ENCODE measurements at regions not wholly inside any gene's neighbourhood (a gene's known extent, or its start where the extent isn't known, plus 50 kb on each side); places are given as distances from the start of the nearest gene placed in this dataset.
"Not testable (repeated sequence)": the region's sequence is repeated elsewhere in the genome, so short reads cannot be mapped to it uniquely, and the experiment has no call there.

DNA sequence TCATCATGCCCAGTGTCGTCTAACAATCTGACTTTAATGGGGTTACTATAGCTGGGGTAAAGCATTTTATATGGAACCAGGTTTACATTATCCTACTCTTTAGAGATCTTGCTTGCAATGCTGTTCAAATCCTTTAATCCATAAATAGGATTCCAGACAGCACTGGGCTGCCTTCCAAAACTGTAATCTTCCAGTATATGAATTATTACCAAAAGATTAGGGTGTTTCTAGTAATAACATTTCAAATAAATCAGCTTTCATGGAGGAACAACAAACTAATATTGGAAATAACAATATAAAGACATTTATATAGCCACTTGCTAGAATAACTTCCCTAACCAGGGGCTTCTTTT, 88.6 kb upstream of the PLXNA2 start:
- no peak overlapping the region for H3K4me3 ChIP-seq
- DNase-seq (ENCODE audit: low read depth in 1 of 2, low spot score in 2 of 2): no peak
- H3K4me1 ChIP-seq (replicated peaks): 0 out of 2 replicates have a peak, but pooled peaks cover 4% of the 10 kb centered on the region
- no peaks in the 10 kb centered on the region for H3K27me3 ChIP-seq (replicated peaks)
- no peak overlapping the region for H3K27ac ChIP-seq
- H3K9me3 ChIP-seq (replicated peaks): no peaks in the 10 kb centered on the region
- no peaks in the 10 kb centered on the region for H3K36me3 ChIP-seq

DNA sequence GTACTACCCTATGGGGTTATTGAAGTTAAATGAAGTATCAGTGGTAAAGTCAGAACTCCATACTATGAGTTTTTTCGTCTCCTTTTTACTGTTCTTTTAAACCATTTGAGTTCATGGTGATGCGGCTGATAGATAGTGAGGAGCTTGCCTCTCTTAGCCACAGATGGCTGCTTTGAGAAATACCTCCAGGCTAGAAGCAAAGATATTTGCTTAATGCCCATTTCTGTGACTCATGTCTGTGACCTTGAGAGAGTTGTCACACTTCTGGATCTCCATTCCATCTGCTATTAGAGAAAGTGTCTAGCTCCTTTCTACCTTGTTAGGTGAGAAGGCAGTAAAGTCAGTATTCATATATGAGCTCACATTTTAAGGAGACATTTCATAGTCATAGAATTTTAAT, 89.5 kb upstream of the PLXNA2 start:
- Histone ChIP-seq H3K27me3 (replicated peaks) (no peaks in the 10 kb centered on the region), H3K27ac (no peak overlapping the region), H3K9me3 (replicated peaks) (no peaks in the 10 kb centered on the region), H3K36me3 (no peaks in the 10 kb centered on the region), H3K4me3 (no peak overlapping the region), H3K4me1 (replicated peaks) (0 out of 2 replicates have a peak, but pooled peaks cover 4% of the 10 kb centered on the region)
- no peak for DNase-seq (ENCODE audit: low read depth in 1 of 2, low spot score in 2 of 2)

DNA sequence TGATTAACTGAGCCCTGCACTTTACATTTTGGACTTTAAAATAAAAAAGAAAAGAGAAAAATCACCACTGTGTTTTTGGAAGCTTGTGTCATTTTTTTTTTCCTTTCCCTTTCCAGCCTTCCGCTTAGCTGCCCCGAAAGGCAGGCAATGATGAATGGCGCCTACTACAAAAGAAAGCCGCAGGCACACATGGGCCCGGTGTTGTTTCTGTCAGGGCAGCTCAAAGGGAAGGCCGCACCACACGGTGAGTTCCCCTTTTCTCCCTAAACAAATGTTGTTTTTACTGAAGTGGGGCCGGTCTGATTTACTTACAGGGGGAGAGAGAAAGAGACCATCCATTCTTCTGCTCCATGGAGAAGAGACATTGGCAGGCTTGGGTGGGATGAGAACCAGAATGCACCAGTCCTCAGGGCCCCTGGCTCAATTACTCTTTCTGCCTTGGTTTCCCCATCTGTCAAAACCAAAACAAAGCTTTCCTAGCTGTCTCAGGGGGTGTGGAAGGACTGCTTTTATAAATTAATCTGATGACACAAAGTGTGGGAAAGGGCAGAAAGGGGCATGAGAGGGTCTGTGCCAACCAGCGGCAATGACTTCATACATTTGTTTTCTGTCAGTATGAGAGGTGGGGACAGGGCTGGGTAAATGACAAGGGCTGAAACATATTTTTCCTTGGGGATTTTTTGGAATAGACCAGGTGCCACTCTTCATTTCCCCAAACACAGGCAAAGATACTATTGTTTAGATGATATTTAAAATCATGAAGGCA, 91.4 kb upstream of the PLXNA2 start:
- Histone ChIP-seq H3K4me3 (no peak overlapping the region), H3K27ac (no peak overlapping the region), H3K36me3 (no peaks in the 10 kb centered on the region), H3K9me3 (replicated peaks) (no peaks in the 10 kb centered on the region), H3K27me3 (replicated peaks) (no peaks in the 10 kb centered on the region), H3K4me1 (replicated peaks) (no peaks in the 10 kb centered on the region)
- no peak for DNase-seq (ENCODE audit: low read depth in 1 of 2, low spot score in 2 of 2)

DNA sequence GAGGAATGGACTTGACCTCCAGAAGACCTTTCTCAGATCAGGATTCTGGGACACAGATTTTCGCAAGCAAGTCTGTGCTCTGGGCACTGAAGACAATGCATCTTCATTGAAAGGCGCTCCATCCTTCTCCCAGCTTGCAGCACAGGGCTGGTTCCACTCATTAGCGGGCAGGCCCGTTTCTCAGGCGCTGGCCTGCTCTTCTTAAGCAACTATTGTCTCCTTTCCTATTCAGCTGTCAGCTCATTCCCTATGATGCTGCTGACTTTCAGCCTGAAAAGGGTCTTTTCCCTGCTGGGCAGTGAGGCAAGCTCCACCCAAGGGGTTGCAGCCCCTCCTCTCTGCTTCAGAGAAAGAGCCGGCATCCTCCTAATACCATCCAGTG, 91.9 kb upstream of the PLXNA2 start:
- Histone ChIP-seq H3K4me1 (replicated peaks) (no peaks in the 10 kb centered on the region), H3K4me3 (no peak overlapping the region), H3K27ac (no peak overlapping the region), H3K36me3 (no peaks in the 10 kb centered on the region), H3K27me3 (replicated peaks) (no peaks in the 10 kb centered on the region), H3K9me3 (replicated peaks) (no peaks in the 10 kb centered on the region)
- DNase-seq (ENCODE audit: low read depth in 1 of 2, low spot score in 2 of 2): no peak

DNA sequence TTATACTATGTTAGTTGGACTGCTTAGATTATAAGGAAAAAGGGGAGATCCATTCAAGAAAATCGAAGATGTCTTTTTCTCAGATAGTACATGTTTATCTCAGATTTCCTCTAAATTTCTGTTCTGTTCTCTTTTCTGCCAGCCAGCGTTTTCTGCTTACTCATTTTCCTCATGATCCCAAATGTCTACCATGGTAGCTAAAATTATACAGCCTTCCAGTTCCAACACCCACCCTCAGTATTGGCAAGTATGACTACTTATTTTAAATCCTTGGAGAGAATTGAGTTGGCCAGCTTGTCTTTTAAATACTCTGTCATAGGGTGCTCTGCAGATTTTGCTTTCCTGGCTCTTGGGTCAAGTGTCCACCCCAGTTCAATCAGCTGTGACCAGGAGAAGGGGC, 95.7 kb upstream of the PLXNA2 start:
- H3K27me3 ChIP-seq (replicated peaks): no peaks in the 10 kb centered on the region
- H3K4me3 ChIP-seq: no peak overlapping the region
- no peaks in the 10 kb centered on the region for H3K36me3 ChIP-seq
- no peak for DNase-seq (ENCODE audit: low read depth in 1 of 2, low spot score in 2 of 2)
- H3K4me1 ChIP-seq (replicated peaks): no peaks in the 10 kb centered on the region
- H3K27ac ChIP-seq: no peak overlapping the region
- H3K9me3 ChIP-seq (replicated peaks): no peaks in the 10 kb centered on the region

DNA sequence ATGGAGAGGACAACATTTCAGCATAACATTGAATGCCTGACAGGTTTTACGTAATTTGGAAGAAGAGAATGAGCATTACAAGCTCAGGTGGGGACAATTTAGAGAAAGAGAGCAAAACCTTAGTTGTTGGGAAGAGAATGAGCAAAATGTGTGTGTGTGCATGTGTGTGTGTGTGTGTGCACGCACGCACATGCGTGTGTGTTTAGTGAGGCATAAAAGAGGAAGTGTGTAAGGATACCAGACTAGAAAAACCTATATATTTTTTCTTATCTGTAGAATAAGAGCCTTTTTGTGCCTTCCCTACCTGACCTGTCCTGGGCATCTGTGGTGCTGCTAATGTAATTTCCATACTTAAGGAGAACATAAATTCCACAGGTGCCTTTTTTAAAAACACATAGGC, 99.0 kb upstream of the PLXNA2 start:
- Histone ChIP-seq H3K27me3 (replicated peaks) (no peaks in the 10 kb centered on the region), H3K9me3 (replicated peaks) (no peaks in the 10 kb centered on the region), H3K4me1 (replicated peaks) (no peaks in the 10 kb centered on the region), H3K36me3 (no peaks in the 10 kb centered on the region), H3K4me3 (no peak overlapping the region), H3K27ac (no peak overlapping the region)
- no peak for DNase-seq (ENCODE audit: low read depth in 1 of 2, low spot score in 2 of 2)

DNA sequence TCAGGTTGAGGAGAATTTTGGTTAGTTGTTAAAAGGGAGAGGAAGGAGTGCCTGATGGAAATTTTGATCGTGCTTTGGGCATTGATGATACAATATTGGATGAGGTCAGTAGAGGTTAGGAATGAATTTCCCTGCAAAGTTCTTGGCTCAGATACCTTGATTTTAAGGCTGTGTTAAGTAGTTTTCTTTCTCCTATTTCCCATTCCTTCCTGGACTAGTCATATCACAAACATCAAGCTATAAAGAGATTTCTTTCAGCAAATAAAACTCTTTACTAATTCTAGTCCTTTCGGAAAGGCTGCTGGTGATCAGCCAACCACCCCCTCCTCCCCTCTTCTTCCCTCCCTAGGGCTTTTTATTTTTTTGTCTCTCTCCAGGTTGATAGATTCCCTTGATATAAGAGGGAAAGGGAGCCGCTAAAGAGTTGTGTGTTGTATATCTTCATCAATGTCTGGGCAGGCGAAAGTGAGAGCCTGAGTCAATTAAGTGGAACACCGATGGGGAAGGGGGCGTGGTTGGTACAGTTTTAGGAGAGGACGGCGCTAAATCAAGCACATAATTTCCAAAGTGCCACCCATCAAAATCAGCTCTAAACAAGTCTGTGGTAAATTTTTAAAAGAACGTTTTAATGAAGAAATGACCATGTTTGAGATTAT, 100.1 kb upstream of the PLXNA2 start:
- no peaks in the 10 kb centered on the region; the same call in 1 of the 2 replicates for H3K9me3 ChIP-seq (replicated peaks)
- no peak for DNase-seq (ENCODE audit: low read depth in 1 of 2, low spot score in 2 of 2)
- H3K27me3 ChIP-seq (replicated peaks): no peaks in the 10 kb centered on the region
- H3K4me3 ChIP-seq: no peak overlapping the region
- H3K4me1 ChIP-seq (replicated peaks): no peaks in the 10 kb centered on the region
- H3K27ac ChIP-seq: no peak overlapping the region
- no peaks in the 10 kb centered on the region for H3K36me3 ChIP-seq

DNA sequence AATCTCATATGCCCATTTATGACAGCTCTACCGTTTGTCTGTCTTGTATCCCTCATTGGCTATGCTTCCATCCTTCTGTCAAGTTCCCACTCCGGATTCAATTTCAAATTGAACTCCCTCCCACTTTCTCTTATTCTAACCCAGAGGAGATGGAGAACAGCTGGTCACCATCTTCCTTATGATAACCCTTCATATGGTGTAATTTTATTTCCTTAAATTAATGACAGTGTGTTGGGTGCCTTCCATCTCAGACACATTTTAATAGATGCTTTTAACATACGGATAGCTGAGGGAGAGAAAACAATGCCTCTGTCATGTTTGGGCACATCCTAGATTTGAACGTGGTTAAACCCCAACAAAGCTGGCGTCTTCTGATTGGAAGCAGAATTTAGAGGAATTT, 103.0 kb upstream of the PLXNA2 start:
- Histone ChIP-seq H3K27ac (no peak overlapping the region), H3K9me3 (replicated peaks) (no peaks in the 10 kb centered on the region; the same call in 1 of the 2 replicates), H3K4me3 (no peak overlapping the region), H3K27me3 (replicated peaks) (no peaks in the 10 kb centered on the region), H3K4me1 (replicated peaks) (no peaks in the 10 kb centered on the region), H3K36me3 (no peaks in the 10 kb centered on the region)
- no peak for DNase-seq (ENCODE audit: low read depth in 1 of 2, low spot score in 2 of 2)

DNA sequence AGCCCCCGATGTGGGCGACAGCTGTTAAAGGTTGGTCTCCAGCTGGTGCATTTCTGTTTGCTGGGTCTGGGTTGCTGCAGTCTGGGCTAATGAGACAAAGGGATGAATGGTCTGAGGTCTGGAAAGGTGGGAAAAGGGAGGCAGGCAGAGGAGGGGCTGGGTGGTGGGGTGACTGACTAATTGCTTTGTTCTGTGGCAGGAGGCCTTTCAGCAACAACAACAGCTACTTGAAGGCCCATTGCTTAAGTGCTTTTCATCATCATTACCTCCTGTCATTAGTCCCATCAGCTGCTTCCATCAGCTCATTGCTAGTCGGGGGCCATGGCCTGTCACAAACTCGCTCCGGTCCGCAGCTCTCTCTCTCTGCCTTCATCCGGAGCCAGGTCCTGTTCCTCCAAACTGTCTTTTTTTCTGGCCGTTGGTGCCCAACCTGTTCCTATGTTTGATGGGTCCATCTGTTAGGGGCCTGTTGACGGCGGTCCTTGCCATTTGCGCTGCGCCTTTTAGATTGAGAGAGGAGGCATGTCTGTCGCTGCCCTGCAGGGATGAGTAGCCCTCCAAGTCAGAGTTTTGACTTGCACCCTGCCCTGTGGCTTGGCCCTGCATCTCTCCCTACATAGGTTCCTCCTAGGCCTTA, 105.6 kb upstream of the PLXNA2 start:
- Histone ChIP-seq H3K4me3 (no peak overlapping the region), H3K9me3 (replicated peaks) (no peaks in the 10 kb centered on the region; the same call in 1 of the 2 replicates), H3K27me3 (replicated peaks) (no peaks in the 10 kb centered on the region), H3K4me1 (replicated peaks) (no peaks in the 10 kb centered on the region), H3K27ac (no peak overlapping the region), H3K36me3 (no peaks in the 10 kb centered on the region)
- DNase-seq (ENCODE audit: low read depth in 1 of 2, low spot score in 2 of 2): no peak

DNA sequence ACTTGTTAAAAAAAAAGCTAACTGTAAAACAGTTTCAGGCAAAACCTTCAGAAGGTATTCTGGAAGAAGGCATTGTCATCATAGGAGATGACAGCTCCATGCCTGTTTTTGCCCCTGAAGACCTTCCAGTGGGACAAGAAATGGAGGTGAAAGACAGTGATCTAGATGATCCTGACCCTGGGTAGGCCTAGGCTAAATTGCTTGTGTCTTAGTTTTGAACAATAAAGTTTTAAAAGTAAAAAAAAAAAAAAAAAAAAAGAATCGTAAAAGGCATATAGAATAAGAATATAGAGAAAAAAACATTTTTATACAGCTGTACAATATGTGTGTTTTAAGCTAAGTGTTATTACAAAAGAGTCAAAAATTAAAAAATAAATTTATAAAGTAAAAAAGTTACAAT, 106.6 kb upstream of the PLXNA2 start:
- Histone ChIP-seq H3K4me3 (no peak overlapping the region), H3K27ac (no peak overlapping the region), H3K36me3 (no peaks in the 10 kb centered on the region), H3K27me3 (replicated peaks) (no peaks in the 10 kb centered on the region), H3K4me1 (replicated peaks) (no peaks in the 10 kb centered on the region), H3K9me3 (replicated peaks) (no peaks in the 10 kb centered on the region; the same call in 1 of the 2 replicates)
- DNase-seq (ENCODE audit: low read depth in 1 of 2, low spot score in 2 of 2): no peak

DNA sequence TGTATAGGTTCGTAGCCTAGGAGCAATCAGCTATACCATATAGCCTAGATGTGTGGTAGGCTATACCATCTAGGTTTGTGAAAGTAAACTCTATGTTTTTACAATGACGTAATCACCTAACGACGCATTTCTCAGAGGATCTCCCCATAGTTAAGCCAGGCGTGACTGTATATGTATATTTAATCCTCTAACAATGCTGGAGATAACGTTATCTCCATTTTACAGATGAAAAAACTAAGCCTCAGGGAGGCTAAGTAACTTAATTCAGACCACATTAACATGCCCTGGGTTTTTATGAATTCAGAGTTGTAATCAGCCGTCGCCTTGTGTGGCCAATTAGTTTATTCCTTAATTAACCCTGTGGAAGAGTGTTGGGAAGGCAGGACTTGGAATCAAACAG, 107.7 kb upstream of the PLXNA2 start:
- Histone ChIP-seq H3K9me3 (replicated peaks) (no peaks in the 10 kb centered on the region; the same call in 1 of the 2 replicates), H3K27ac (no peak overlapping the region), H3K36me3 (no peaks in the 10 kb centered on the region), H3K4me1 (replicated peaks) (no peaks in the 10 kb centered on the region), H3K27me3 (replicated peaks) (no peaks in the 10 kb centered on the region), H3K4me3 (no peak overlapping the region)
- DNase-seq (ENCODE audit: low read depth in 1 of 2, low spot score in 2 of 2): no peak

DNA sequence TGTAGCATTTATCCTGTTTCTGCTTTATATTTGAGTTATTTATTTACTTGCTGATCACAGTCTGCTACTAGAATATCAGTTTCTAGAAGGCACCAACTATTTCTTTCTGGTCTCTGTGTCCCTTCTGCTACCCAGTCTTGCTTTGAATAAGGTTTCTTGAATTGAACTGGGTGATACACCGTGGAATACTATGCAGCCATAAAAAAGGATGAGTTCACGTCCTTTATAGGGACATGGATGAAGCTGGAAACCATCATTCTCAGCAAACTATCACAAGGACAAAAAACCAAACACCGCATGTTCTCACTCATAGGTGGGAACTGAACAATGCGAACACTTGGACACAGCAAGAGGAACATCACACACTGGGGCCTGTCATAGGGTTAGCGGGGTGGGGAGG, 109.6 kb upstream of the PLXNA2 start:
- not testable (repeated sequence) for H3K27me3 ChIP-seq (replicated peaks); DNase-seq (ENCODE audit: low read depth in 1 of 2, low spot score in 2 of 2); H3K27ac ChIP-seq; H3K4me3 ChIP-seq; H3K4me1 ChIP-seq (replicated peaks); H3K36me3 ChIP-seq; H3K9me3 ChIP-seq (replicated peaks)

DNA sequence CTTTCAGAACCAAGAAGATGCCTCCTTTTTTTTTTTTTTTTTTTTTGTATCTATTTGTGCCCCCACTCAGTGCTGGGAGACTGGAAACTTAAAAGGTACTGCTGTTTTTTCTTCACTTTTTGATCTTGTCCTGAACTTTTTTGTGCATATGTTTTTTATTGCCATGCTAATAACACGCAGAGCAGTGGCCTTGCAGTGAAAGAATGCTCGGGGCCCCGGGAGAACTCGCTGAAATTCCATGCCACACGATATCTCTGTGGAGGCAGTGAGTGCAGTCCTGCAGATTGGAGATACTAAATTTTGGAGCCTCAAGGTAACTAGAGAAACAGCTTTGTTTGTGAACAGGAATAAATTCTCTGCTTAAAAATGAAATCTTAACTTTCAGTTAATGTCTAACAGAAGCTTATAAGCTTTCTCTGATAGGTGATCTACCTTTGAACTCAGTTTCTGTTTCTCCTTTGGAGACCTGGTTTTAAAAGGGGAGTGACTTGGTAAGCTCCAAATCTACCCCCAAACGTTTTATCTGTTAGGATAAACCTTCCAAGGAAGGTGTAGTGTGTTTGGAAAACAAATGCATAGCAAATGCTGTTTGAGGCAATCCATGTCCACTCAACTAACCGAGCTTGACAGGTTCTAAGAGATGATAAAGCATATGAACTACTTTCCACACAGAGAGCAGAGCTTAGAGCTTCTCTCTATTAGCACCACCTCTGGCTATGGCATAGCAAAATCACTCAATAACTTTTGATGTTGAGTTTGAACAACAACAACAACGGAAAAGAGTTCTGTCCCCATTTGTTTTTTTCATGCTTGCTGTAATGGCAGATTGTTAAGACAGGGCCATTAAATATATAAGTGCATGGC, 113.7 kb upstream of the PLXNA2 start:
- Histone ChIP-seq H3K4me1 (replicated peaks) (peaks cover 4% of the 10 kb centered on the region; the same call in 1 of the 2 replicates), H3K27me3 (replicated peaks) (0 out of 2 replicates have a peak, but pooled peaks cover 3% of the 10 kb centered on the region), H3K27ac (no peak overlapping the region), H3K9me3 (replicated peaks) (no peaks in the 10 kb centered on the region; the same call in 1 of the 2 replicates), H3K4me3 (no peak overlapping the region), H3K36me3 (no peaks in the 10 kb centered on the region)
- no peak for DNase-seq (ENCODE audit: low read depth in 1 of 2, low spot score in 2 of 2)

Measured in SJSA1 (cell line).